HepG2 (cell line): ENCODE measurements at regions not wholly inside any gene's neighbourhood (a gene's known extent, or its start where the extent isn't known, plus 50 kb on each side); places are given as distances from the start of the nearest gene placed in this dataset.

Source experiments
- AKAP8 ChIP-seq: sonication (generic); formaldehyde crosslinking; IDR thresholded peaks from 2 replicates; pipeline ENCODE4 v1.5.1; 2020; ENCODE audit warnings: mild to moderate bottlenecking, missing genetic modification reagents
- ATF1 ChIP-seq: IDR thresholded peaks from 2 replicates; pipeline ENCODE4 v1.6.1; 2016; ENCODE audit warnings: mild to moderate bottlenecking, control low read depth
- ATF7 ChIP-seq, 2 experiments: fragments of 450-650 bp in 1 of 2; sonication (generic) in 1 of 2; formaldehyde crosslinking in 1 of 2; IDR thresholded peaks; 2 replicates each; pipeline versions ENCODE4 v1.4.0 to v1.6.1; 2016 to 2020; ENCODE audit warnings: antibody characterized with exemption in 1 of 2, mild to moderate bottlenecking in 1 of 2, missing genetic modification reagents in 1 of 2
- CCDC6 ChIP-seq: sonication (generic); formaldehyde crosslinking; IDR thresholded peaks from 2 replicates; pipeline ENCODE4 v1.8.1; 2022; ENCODE audit warnings: mild to moderate bottlenecking, missing genetic modification reagents, moderate library complexity
- FOXP1 ChIP-seq, 2 experiments: fragments of 450-650 bp in 1 of 2; IDR thresholded peaks; 2 replicates each; pipeline ENCODE4 v1.6.1; 2017 to 2018; ENCODE audit warnings: antibody characterized with exemption in 1 of 2
- GATAD2A ChIP-seq: IDR thresholded peaks from 2 replicates; pipeline ENCODE4 v1.6.1; 2016
- LCORL ChIP-seq, 2 experiments: fragments of 450-650 bp in 1 of 2; sonication (generic) in 1 of 2; formaldehyde crosslinking in 1 of 2; IDR thresholded peaks; 2 replicates each; pipeline versions ENCODE4 v1.5.0 to v1.6.1; 2017 to 2020; ENCODE audit warnings: antibody characterized with exemption in 1 of 2, missing genetic modification reagents in 1 of 2
- MAFG ChIP-seq: sonication (generic); formaldehyde crosslinking; IDR thresholded peaks from 2 replicates; pipeline ENCODE4 v1.5.1; 2020; ENCODE audit warnings: mild to moderate bottlenecking, missing genetic modification reagents
- MLLT10 ChIP-seq: sonication (generic); formaldehyde crosslinking; IDR thresholded peaks from 2 replicates; pipeline ENCODE4 v1.4.0; 2020; ENCODE audit warnings: missing genetic modification reagents
- NR2F6 ChIP-seq, 2 experiments: IDR thresholded peaks; 2 replicates each; pipeline ENCODE4 v1.6.1; 2016; ENCODE audit warnings: antibody characterized with exemption in 1 of 2, mild to moderate bottlenecking in 1 of 2
- RBM22 ChIP-seq: fragments of 200-400 bp; formaldehyde crosslinking; optimal IDR thresholded peaks from 2 replicates; pipeline ENCODE3; 2017; ENCODE audit warnings: mild to moderate bottlenecking, low read length, moderate library complexity
- SAFB2 ChIP-seq: sonication (generic); formaldehyde crosslinking; IDR thresholded peaks from 2 replicates; pipeline ENCODE4 v1.5.1; 2020; ENCODE audit warnings: missing genetic modification reagents, low read depth, mild to moderate bottlenecking, borderline replicate concordance
- SMARCE1 ChIP-seq: fragments of 450-650 bp; IDR thresholded peaks from 2 replicates; pipeline ENCODE4 v1.6.1; 2017; ENCODE audit warnings: borderline replicate concordance
- STAT5B ChIP-seq: sonication (generic); formaldehyde crosslinking; IDR thresholded peaks from 2 replicates; pipeline ENCODE4 v1.4.0; 2020; ENCODE audit warnings: missing genetic modification reagents
- SYNCRIP ChIP-seq: fragments of 200-400 bp; formaldehyde crosslinking; IDR thresholded peaks from 2 replicates; pipeline ENCODE4 v1.6.1; 2018; ENCODE audit warnings: mild to moderate bottlenecking, low read depth, low read length; ENCODE audit not compliant: insufficient read depth
- TEAD2 ChIP-seq: sonication (generic); formaldehyde crosslinking; IDR thresholded peaks from 2 replicates; pipeline ENCODE4 v1.9.0; 2021; ENCODE audit warnings: missing genetic modification reagents
- TFAP4 ChIP-seq: sonication (generic); IDR thresholded peaks from 2 replicates; pipeline ENCODE4 v1.6.1; 2016; ENCODE audit warnings: low read depth, borderline replicate concordance
- THAP11 ChIP-seq: IDR thresholded peaks from 2 replicates; pipeline ENCODE4 v1.6.1; 2016; ENCODE audit warnings: missing biosample characterization, missing genetic modification reagents
- ZKSCAN5 ChIP-seq: sonication (generic); formaldehyde crosslinking; IDR thresholded peaks from 2 replicates; pipeline ENCODE4 v1.5.1; 2020; ENCODE audit warnings: mild to moderate bottlenecking, missing genetic modification reagents
- ZMAT5 ChIP-seq: sonication (generic); formaldehyde crosslinking; IDR thresholded peaks from 2 replicates; pipeline ENCODE4 v1.5.0; 2020; ENCODE audit warnings: mild to moderate bottlenecking, low read depth, missing genetic modification reagents, borderline replicate concordance
- ZNF367 ChIP-seq: sonication (generic); formaldehyde crosslinking; IDR thresholded peaks from 2 replicates; pipeline ENCODE4 v1.4.0; 2020; ENCODE audit warnings: missing genetic modification reagents, borderline replicate concordance
- ZNF546 ChIP-seq: sonication (generic); formaldehyde crosslinking; conservative IDR thresholded peaks from 2 replicates; pipeline ENCODE4 v1.8.1; 2023; ENCODE audit warnings: mild to moderate bottlenecking, missing genetic modification reagents
- TF ChIP-seq, protein P1 (sequence below): sonication (generic); formaldehyde crosslinking; IDR thresholded peaks from 2 replicates; pipeline ENCODE4 v1.5.0; 2020; ENCODE audit warnings: mild to moderate bottlenecking, missing genetic modification reagents, moderate library complexity
- TF ChIP-seq, protein P2 (sequence below): sonication (generic); formaldehyde crosslinking; IDR thresholded peaks from 2 replicates; pipeline ENCODE4 v1.5.0; 2020; ENCODE audit warnings: mild to moderate bottlenecking, missing genetic modification reagents
- TF ChIP-seq, protein P3 (sequence below): sonication (generic); formaldehyde crosslinking; IDR thresholded peaks from 2 replicates; pipeline ENCODE4 v1.5.0; 2020; ENCODE audit warnings: missing genetic modification reagents, mild to moderate bottlenecking, borderline replicate concordance

DNA sequence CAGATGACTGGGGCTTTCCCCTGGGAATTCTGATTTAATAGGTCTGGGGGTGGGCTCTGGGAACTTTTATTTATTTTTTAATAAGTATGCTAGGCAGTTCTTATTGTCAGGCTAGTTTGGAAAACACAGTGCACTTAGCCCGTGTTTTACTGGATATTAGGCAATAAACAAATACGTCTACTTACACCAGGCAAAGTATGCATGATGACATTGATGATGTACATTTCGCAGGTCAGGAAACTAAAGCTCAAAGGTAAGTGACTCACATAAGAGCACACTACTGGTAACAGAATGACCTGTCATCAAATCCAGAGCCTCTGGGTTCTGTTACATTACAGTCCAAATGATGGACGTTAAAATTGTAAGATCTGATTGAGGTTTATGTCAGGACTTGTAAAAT lies 144.4 kb upstream of the EXOC2 start (continued):
- TF ChIP-seq, protein P1, sequence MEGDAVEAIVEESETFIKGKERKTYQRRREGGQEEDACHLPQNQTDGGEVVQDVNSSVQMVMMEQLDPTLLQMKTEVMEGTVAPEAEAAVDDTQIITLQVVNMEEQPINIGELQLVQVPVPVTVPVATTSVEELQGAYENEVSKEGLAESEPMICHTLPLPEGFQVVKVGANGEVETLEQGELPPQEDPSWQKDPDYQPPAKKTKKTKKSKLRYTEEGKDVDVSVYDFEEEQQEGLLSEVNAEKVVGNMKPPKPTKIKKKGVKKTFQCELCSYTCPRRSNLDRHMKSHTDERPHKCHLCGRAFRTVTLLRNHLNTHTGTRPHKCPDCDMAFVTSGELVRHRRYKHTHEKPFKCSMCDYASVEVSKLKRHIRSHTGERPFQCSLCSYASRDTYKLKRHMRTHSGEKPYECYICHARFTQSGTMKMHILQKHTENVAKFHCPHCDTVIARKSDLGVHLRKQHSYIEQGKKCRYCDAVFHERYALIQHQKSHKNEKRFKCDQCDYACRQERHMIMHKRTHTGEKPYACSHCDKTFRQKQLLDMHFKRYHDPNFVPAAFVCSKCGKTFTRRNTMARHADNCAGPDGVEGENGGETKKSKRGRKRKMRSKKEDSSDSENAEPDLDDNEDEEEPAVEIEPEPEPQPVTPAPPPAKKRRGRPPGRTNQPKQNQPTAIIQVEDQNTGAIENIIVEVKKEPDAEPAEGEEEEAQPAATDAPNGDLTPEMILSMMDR (CRISPR knock-in tag), result no peak
- TF ChIP-seq AKAP8 (no peak), GATAD2A (peak; percentile 87), CCDC6 (no peak), ZKSCAN5 (CRISPR knock-in tag) (no peak), RBM22 (no peak), SMARCE1 (no peak), MAFG (no peak), TEAD2 (no peak), THAP11 (CRISPR knock-in tag) (peak; percentile 53; the same call in 1 of the 2 replicates), SYNCRIP (no peak), MLLT10 (no peak), FOXP1 (IDR thresholded peaks at IDR 0.05) (no peak), FOXP1 (CRISPR knock-in tag; IDR thresholded peaks at IDR 0.05) (peak; percentile 53; the same call in 1 of the 2 replicates), ATF1 (CRISPR knock-in tag) (no peak), NR2F6 (IDR thresholded peaks at IDR 0.05) (0 out of 2 replicates have a peak, but pooled peaks have one; percentile 19), NR2F6 (CRISPR knock-in tag; IDR thresholded peaks at IDR 0.05) (no peak), ZMAT5 (no peak), SAFB2 (no peak), LCORL (IDR thresholded peaks at IDR 0.05) (no peak), LCORL (CRISPR knock-in tag; IDR thresholded peaks at IDR 0.05) (no peak), ATF7 (IDR thresholded peaks at IDR 0.05) (peak; percentile 9; the same call in 1 of the 2 replicates), ATF7 (CRISPR knock-in tag; IDR thresholded peaks at IDR 0.05) (no peak), ZNF546 (CRISPR knock-in tag) (no peak), STAT5B (CRISPR knock-in tag) (no peak), ZNF367 (CRISPR knock-in tag) (no peak), TFAP4 (no peak)
- TF ChIP-seq, protein P2, sequence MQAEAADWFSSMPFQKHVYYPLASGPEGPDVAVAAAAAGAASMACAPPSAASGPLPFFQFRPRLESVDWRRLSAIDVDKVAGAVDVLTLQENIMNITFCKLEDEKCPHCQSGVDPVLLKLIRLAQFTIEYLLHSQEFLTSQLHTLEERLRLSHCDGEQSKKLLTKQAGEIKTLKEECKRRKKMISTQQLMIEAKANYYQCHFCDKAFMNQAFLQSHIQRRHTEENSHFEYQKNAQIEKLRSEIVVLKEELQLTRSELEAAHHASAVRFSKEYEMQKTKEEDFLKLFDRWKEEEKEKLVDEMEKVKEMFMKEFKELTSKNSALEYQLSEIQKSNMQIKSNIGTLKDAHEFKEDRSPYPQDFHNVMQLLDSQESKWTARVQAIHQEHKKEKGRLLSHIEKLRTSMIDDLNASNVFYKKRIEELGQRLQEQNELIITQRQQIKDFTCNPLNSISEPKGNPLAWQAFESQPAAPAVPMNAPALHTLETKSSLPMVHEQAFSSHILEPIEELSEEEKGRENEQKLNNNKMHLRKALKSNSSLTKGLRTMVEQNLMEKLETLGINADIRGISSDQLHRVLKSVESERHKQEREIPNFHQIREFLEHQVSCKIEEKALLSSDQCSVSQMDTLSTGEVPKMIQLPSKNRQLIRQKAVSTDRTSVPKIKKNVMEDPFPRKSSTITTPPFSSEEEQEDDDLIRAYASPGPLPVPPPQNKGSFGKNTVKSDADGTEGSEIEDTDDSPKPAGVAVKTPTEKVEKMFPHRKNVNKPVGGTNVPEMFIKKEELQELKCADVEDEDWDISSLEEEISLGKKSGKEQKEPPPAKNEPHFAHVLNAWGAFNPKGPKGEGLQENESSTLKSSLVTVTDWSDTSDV (CRISPR knock-in tag), result no peak
- TF ChIP-seq, protein P3, sequence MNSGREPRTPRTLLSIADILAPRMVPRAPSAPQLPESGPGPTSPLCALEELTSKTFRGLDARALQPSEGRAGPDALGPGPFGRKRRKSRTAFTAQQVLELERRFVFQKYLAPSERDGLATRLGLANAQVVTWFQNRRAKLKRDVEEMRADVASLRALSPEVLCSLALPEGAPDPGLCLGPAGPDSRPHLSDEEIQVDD (CRISPR knock-in tag), result no peak
